ENCODE measurements at regions not wholly inside any gene's neighbourhood (a gene's known extent, or its start where the extent isn't known, plus 50 kb on each side); places are given as distances from the start of the nearest gene placed in this dataset.

- TF ChIP-seq EZH2 (IDR thresholded peaks at IDR 0.05): no peak
- TF ChIP-seq FOXP2 (optimal IDR thresholded peaks at IDR 0.05; ENCODE audit: control extremely low read depth, extremely low read length, insufficient read depth): no peak
- TF ChIP-seq POLR2AphosphoS5 (IDR thresholded peaks at IDR 0.05; ENCODE audit: borderline replicate concordance, low read depth, low read length): no peak
These were observed 742.8 kb upstream of the SOX9 start for GRCh38 chr17:71378036-71378435.

DNA sequence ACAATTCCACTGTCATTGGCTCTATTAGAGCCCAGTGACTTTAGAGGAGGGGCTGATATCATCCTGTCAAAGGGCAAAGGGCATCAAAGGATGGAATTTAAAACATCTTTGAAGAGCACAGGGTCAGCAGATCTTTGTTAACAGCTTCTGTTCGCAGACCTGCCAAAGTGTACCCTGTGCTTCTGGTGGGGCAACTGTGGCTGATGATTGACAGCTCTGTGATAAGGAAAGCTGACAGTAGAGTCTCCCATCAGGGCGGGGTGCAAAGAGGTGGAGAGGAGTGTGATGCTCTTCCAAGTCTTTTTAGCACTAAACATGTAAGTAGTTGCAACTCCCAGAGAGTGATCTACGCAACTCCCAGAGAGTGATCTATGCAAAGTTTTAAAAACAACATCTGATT is 742.1 kb upstream of the SOX9 start:
- H3K9me3 ChIP-seq (ENCODE audit: low read depth, low read length): no peaks in the 10 kb centered on the region
- no peak overlapping the region for H3K27ac ChIP-seq
- TF ChIP-seq FOXP2 (optimal IDR thresholded peaks at IDR 0.05; ENCODE audit: control extremely low read depth, extremely low read length, insufficient read depth): no peak
- no peak for TF ChIP-seq EZH2 (IDR thresholded peaks at IDR 0.05)
- TF ChIP-seq POLR2AphosphoS5 (IDR thresholded peaks at IDR 0.05; ENCODE audit: borderline replicate concordance, low read depth, low read length): no peak
- no peaks in the 10 kb centered on the region for H3K36me3 ChIP-seq (ENCODE audit: insufficient read depth, low read length)
- DNase-seq (ENCODE audit: low read depth, low spot score): no peak
- no peak overlapping the region for H3K4me3 ChIP-seq
- H3K9ac ChIP-seq (ENCODE audit: insufficient read length): no peak overlapping the region

More at GRCh38 chr17:71378036-71378435, 742.8 kb upstream of the SOX9 start:
- H3K9ac ChIP-seq (ENCODE audit: insufficient read length): no peak overlapping the region
- no peak for DNase-seq (ENCODE audit: low read depth, low spot score)
- no peaks in the 10 kb centered on the region for H3K36me3 ChIP-seq (ENCODE audit: insufficient read depth, low read length)
- H3K9me3 ChIP-seq (ENCODE audit: low read depth, low read length): no peaks in the 10 kb centered on the region
- no peak overlapping the region for H3K27ac ChIP-seq
- H3K4me3 ChIP-seq: no peak overlapping the region

DNA sequence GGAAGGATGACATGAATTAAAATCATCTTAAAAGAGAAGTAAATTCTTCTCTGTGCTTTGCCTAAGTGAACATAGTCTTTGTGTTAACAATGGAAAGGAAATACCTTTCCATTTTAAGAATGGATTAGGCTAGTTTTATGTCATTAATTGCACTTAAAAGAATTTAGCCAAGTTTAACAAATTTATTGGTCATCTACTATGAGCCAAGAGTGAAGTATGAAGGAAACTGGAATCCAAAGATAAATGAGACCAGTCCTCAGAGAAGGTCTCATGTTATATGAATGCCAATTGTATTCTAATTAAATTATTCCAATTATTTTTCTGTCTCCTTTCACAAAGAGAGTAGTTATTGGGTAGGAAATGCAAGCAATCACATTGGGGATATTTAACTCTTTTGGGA is 741.3 kb upstream of the SOX9 start:
- Histone ChIP-seq H3K36me3 (ENCODE audit: insufficient read depth, low read length) (no peaks in the 10 kb centered on the region), H3K9ac (ENCODE audit: insufficient read length) (no peak overlapping the region), H3K4me3 (no peak overlapping the region), H3K27ac (no peak overlapping the region), H3K9me3 (ENCODE audit: low read depth, low read length) (no peaks in the 10 kb centered on the region)
- DNase-seq (ENCODE audit: low read depth, low spot score): no peak
- no peak for TF ChIP-seq FOXP2 (optimal IDR thresholded peaks at IDR 0.05; ENCODE audit: control extremely low read depth, extremely low read length, insufficient read depth)
- TF ChIP-seq EZH2 (IDR thresholded peaks at IDR 0.05): no peak
- TF ChIP-seq POLR2AphosphoS5 (IDR thresholded peaks at IDR 0.05; ENCODE audit: borderline replicate concordance, low read depth, low read length): no peak

- no peak for DNase-seq (ENCODE audit: low read depth, low spot score)
- Histone ChIP-seq H3K36me3 (ENCODE audit: insufficient read depth, low read length) (no peaks in the 10 kb centered on the region), H3K9ac (ENCODE audit: insufficient read length) (no peak overlapping the region), H3K9me3 (ENCODE audit: low read depth, low read length) (no peaks in the 10 kb centered on the region), H3K27ac (no peak overlapping the region), H3K4me3 (no peak overlapping the region)
- TF ChIP-seq EZH2 (IDR thresholded peaks at IDR 0.05) (no peak), FOXP2 (optimal IDR thresholded peaks at IDR 0.05; ENCODE audit: control extremely low read depth, extremely low read length, insufficient read depth) (no peak), POLR2AphosphoS5 (IDR thresholded peaks at IDR 0.05; ENCODE audit: borderline replicate concordance, low read depth, low read length) (no peak)
These were observed 740.3 kb upstream of the SOX9 start for GRCh38 chr17:71380535-71380934.

- H3K36me3 ChIP-seq (ENCODE audit: insufficient read depth, low read length): no peaks in the 10 kb centered on the region
- no peak overlapping the region for H3K9ac ChIP-seq (ENCODE audit: insufficient read length)
- H3K9me3 ChIP-seq (ENCODE audit: low read depth, low read length): no peaks in the 10 kb centered on the region
- DNase-seq (ENCODE audit: low read depth, low spot score): no peak
- TF ChIP-seq EZH2 (IDR thresholded peaks at IDR 0.05): no peak
- TF ChIP-seq FOXP2 (optimal IDR thresholded peaks at IDR 0.05; ENCODE audit: control extremely low read depth, extremely low read length, insufficient read depth): no peak
- TF ChIP-seq POLR2AphosphoS5 (IDR thresholded peaks at IDR 0.05; ENCODE audit: borderline replicate concordance, low read depth, low read length): no peak
- no peak overlapping the region for H3K4me3 ChIP-seq
- no peak overlapping the region for H3K27ac ChIP-seq
These were observed 739.9 kb upstream of the SOX9 start for GRCh38 chr17:71380936-71381335.

- Histone ChIP-seq H3K36me3 (ENCODE audit: insufficient read depth, low read length) (no peaks in the 10 kb centered on the region), H3K4me3 (no peak overlapping the region), H3K9ac (ENCODE audit: insufficient read length) (no peak overlapping the region), H3K9me3 (ENCODE audit: low read depth, low read length) (no peaks in the 10 kb centered on the region), H3K27ac (no peak overlapping the region)
- TF ChIP-seq POLR2AphosphoS5 (IDR thresholded peaks at IDR 0.05; ENCODE audit: borderline replicate concordance, low read depth, low read length): no peak
- TF ChIP-seq FOXP2 (optimal IDR thresholded peaks at IDR 0.05; ENCODE audit: control extremely low read depth, extremely low read length, insufficient read depth): no peak
- no peak for TF ChIP-seq EZH2 (IDR thresholded peaks at IDR 0.05)
- DNase-seq (ENCODE audit: low read depth, low spot score): no peak
These were observed 737.7 kb upstream of the SOX9 start for GRCh38 chr17:71383091-71383490.

- no peak for DNase-seq (ENCODE audit: low read depth, low spot score)
- no peak overlapping the region for H3K4me3 ChIP-seq
- no peak overlapping the region for H3K9ac ChIP-seq (ENCODE audit: insufficient read length)
- no peaks in the 10 kb centered on the region for H3K9me3 ChIP-seq (ENCODE audit: low read depth, low read length)
- no peaks in the 10 kb centered on the region for H3K36me3 ChIP-seq (ENCODE audit: insufficient read depth, low read length)
- TF ChIP-seq POLR2AphosphoS5 (IDR thresholded peaks at IDR 0.05; ENCODE audit: borderline replicate concordance, low read depth, low read length): no peak
- no peak for TF ChIP-seq FOXP2 (optimal IDR thresholded peaks at IDR 0.05; ENCODE audit: control extremely low read depth, extremely low read length, insufficient read depth)
- no peak for TF ChIP-seq EZH2 (IDR thresholded peaks at IDR 0.05)
- no peak overlapping the region for H3K27ac ChIP-seq
These were observed 733.4 kb upstream of the SOX9 start for GRCh38 chr17:71387456-71387855.

DNA sequence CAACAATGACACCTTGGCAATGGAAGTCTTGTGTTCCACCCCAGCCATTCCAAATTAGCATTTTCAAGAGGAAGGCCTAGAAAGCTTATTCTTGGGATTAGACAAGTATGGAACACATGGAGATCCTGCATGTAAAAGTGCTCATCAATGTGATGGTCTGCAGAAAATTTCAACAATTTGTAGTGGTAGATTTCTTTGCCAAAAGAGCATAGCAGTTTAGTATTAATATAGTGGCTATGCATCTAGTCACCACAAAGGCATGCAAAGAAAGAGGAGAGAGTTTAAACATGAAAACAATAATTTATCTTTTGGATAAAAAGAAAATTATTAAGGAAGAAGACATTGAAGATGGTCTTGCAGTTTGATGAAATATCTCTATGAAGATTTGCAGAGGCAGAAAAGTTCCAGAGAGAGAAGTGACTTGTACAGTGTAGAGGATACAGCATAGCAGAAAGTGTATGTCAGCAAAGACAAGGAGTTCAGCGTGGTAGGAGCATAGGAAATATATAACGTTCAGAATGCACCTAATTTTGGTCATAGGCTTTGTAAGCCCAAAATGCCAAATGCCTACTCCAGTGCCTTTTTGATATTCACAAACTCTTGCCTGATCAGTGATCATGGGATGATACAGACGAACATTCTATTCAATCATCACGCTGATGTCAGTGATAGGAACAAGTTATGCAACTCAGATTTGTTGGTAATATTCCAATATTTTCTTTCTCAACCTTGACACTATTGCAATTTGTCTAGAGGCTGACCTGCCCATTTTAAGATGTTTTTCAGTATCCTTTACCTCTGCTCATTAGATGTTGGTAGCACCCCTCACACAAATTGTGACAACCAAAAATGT is 727.9 kb upstream of the SOX9 start:
- Histone ChIP-seq H3K9ac (ENCODE audit: insufficient read length) (no peak overlapping the region), H3K36me3 (ENCODE audit: insufficient read depth, low read length) (no peaks in the 10 kb centered on the region), H3K4me3 (no peak overlapping the region), H3K9me3 (ENCODE audit: low read depth, low read length) (no peaks in the 10 kb centered on the region), H3K27ac (no peak overlapping the region)
- no peak for DNase-seq (ENCODE audit: low read depth, low spot score)
- TF ChIP-seq POLR2AphosphoS5 (IDR thresholded peaks at IDR 0.05; ENCODE audit: borderline replicate concordance, low read depth, low read length): no peak
- TF ChIP-seq FOXP2 (optimal IDR thresholded peaks at IDR 0.05; ENCODE audit: control extremely low read depth, extremely low read length, insufficient read depth): no peak
- TF ChIP-seq EZH2 (IDR thresholded peaks at IDR 0.05): no peak
